ENCODE measurements at regions not wholly inside any gene's neighbourhood (a gene's known extent, or its start where the extent isn't known, plus 50 kb on each side); places are given as distances from the start of the nearest gene placed in this dataset.

- H3K36me3 ChIP-seq (ENCODE audit: control insufficient read depth, insufficient read depth, low read length) = no peaks in the 10 kb centered on the region
- ChIA-PET CTCF (no interaction called here), POLR2A (no interaction called here)
- H3K4me3 Mint-ChIP-seq (ENCODE audit: unreplicated experiment) = no peak overlapping the region
- H3K36me3 Mint-ChIP-seq (ENCODE audit: insufficient read depth, unreplicated experiment) = no peaks in the 10 kb centered on the region
- H3K9me3 Mint-ChIP-seq (ENCODE audit: unreplicated experiment) = no peaks in the 10 kb centered on the region
- no peaks in the 10 kb centered on the region for H3K27me3 Mint-ChIP-seq (ENCODE audit: insufficient read depth, unreplicated experiment)
- BruUV-seq (replicated peaks) = no TSS peak
- H3K4me3 ChIP-seq (ENCODE audit: low read depth, low read length) = no peak overlapping the region
- H3K27me3 ChIP-seq (replicated peaks; ENCODE audit: control insufficient read depth, insufficient read depth, low read length) = no peaks in the 10 kb centered on the region
- H3K4me1 ChIP-seq = no peaks in the 10 kb centered on the region
- H3K27ac Mint-ChIP-seq (ENCODE audit: unreplicated experiment) = no peak overlapping the region
- DNase-seq = no peak
- TF ChIP-seq, protein P1, sequence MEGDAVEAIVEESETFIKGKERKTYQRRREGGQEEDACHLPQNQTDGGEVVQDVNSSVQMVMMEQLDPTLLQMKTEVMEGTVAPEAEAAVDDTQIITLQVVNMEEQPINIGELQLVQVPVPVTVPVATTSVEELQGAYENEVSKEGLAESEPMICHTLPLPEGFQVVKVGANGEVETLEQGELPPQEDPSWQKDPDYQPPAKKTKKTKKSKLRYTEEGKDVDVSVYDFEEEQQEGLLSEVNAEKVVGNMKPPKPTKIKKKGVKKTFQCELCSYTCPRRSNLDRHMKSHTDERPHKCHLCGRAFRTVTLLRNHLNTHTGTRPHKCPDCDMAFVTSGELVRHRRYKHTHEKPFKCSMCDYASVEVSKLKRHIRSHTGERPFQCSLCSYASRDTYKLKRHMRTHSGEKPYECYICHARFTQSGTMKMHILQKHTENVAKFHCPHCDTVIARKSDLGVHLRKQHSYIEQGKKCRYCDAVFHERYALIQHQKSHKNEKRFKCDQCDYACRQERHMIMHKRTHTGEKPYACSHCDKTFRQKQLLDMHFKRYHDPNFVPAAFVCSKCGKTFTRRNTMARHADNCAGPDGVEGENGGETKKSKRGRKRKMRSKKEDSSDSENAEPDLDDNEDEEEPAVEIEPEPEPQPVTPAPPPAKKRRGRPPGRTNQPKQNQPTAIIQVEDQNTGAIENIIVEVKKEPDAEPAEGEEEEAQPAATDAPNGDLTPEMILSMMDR (IDR thresholded peaks at IDR 0.05; ENCODE audit: insufficient read depth in 1 of 2, low read depth in 1 of 2, low read length in 1 of 2, severe bottlenecking in 1 of 2, unreplicated experiment in 1 of 2) = no peak
- intact Hi-C loops (cut with micrococcal nuclease; ENCODE audit: unreplicated experiment) = no loop called here
- no peaks in the 10 kb centered on the region for H3K9me3 ChIP-seq
- H3K4me1 Mint-ChIP-seq (ENCODE audit: low read depth, unreplicated experiment) = no peaks in the 10 kb centered on the region
These were observed 155.3 kb downstream of the GADD45G start for GRCh38 chr9:89760123-89760522.

GRCh38 chr9:89764217-89764616 is 159.4 kb downstream of the GADD45G start:
- ChIA-PET POLR2A (no interaction called here), CTCF (no interaction called here)
- DNase-seq = no peak
- no peak overlapping the region for H3K4me3 ChIP-seq (ENCODE audit: low read depth, low read length)
- H3K4me1 ChIP-seq = no peaks in the 10 kb centered on the region; the same call in 1 of the 2 replicates
- no peaks in the 10 kb centered on the region for H3K9me3 Mint-ChIP-seq (ENCODE audit: unreplicated experiment)
- no peaks in the 10 kb centered on the region for H3K36me3 Mint-ChIP-seq (ENCODE audit: insufficient read depth, unreplicated experiment)
- no peaks in the 10 kb centered on the region for H3K27me3 Mint-ChIP-seq (ENCODE audit: insufficient read depth, unreplicated experiment)
- no peak overlapping the region for H3K4me3 Mint-ChIP-seq (ENCODE audit: unreplicated experiment)
- TF ChIP-seq, protein P1 (IDR thresholded peaks at IDR 0.05; ENCODE audit: insufficient read depth in 1 of 2, low read depth in 1 of 2, low read length in 1 of 2, severe bottlenecking in 1 of 2, unreplicated experiment in 1 of 2) = no peak
- H3K36me3 ChIP-seq (ENCODE audit: control insufficient read depth, insufficient read depth, low read length) = no peaks in the 10 kb centered on the region
- H3K9me3 ChIP-seq = no peaks in the 10 kb centered on the region
- peaks cover 14% of the 10 kb centered on the region for H3K4me1 Mint-ChIP-seq (ENCODE audit: low read depth, unreplicated experiment)
- no TSS peak for BruUV-seq (replicated peaks)
- H3K27ac Mint-ChIP-seq (ENCODE audit: unreplicated experiment) = no peak overlapping the region
- intact Hi-C loops (cut with micrococcal nuclease; ENCODE audit: unreplicated experiment) = no loop called here
- H3K27me3 ChIP-seq (replicated peaks; ENCODE audit: control insufficient read depth, insufficient read depth, low read length) = no peaks in the 10 kb centered on the region

DNA sequence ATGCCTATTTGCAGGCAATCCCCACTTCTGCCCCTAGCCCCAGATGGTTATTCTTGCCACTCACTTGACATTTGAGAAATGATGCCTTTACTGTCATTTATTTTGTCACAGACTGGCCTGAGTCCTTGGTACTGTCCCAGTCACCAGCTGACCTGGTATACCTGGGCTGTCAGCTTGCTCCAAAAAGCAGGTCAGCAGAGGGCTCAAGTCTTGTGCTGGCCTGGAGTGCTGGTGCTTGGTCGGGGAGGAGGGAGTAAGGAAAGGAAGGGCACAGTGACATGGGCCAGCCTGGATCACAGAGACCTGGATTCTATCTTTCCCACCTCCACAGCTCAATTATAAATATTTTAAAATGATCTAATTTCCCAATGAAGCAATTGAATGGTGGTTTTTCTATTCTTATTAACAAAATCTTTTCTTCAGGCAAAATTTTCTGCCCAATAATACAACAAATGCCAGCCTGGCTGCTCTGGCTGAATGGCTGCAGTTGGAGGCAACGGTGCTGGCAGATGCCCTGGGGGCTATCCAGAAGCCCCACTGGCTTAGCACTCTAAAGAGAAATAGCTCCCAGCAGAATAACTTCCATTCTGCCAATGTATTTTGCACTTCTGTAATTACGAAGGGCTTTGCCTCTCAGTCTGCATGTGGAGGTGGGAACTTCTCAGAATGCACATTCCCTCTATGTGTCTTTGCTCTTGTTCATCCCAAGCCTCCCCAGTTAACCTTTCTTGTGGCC is 160.6 kb downstream of the GADD45G start:
- Mint-ChIP-seq H3K4me1 (ENCODE audit: low read depth, unreplicated experiment) (peaks cover 14% of the 10 kb centered on the region), H3K36me3 (ENCODE audit: insufficient read depth, unreplicated experiment) (no peaks in the 10 kb centered on the region), H3K27ac (ENCODE audit: unreplicated experiment) (no peak overlapping the region), H3K9me3 (ENCODE audit: unreplicated experiment) (no peaks in the 10 kb centered on the region), H3K27me3 (ENCODE audit: insufficient read depth, unreplicated experiment) (no peaks in the 10 kb centered on the region), H3K4me3 (ENCODE audit: unreplicated experiment) (no peak overlapping the region)
- intact Hi-C loops (cut with micrococcal nuclease; ENCODE audit: unreplicated experiment) = no loop called here
- Histone ChIP-seq H3K4me1 (no peaks in the 10 kb centered on the region; the same call in 1 of the 2 replicates), H3K27me3 (replicated peaks; ENCODE audit: control insufficient read depth, insufficient read depth, low read length) (no peaks in the 10 kb centered on the region), H3K4me3 (ENCODE audit: low read depth, low read length) (no peak overlapping the region), H3K9me3 (no peaks in the 10 kb centered on the region), H3K36me3 (ENCODE audit: control insufficient read depth, insufficient read depth, low read length) (no peaks in the 10 kb centered on the region)
- ChIA-PET POLR2A (no interaction called here), CTCF (no interaction called here)
- no TSS peak for BruUV-seq (replicated peaks)
- DNase-seq = no peak
- TF ChIP-seq, protein P1 (IDR thresholded peaks at IDR 0.05; ENCODE audit: insufficient read depth in 1 of 2, low read depth in 1 of 2, low read length in 1 of 2, severe bottlenecking in 1 of 2, unreplicated experiment in 1 of 2) = no peak

All from Caco-2 (cell line).